Glomerular endothelial cell (primary cell): ENCODE measurements at regions not wholly inside any gene's neighbourhood (a gene's known extent, or its start where the extent isn't known, plus 50 kb on each side); places are given as distances from the start of the nearest gene placed in this dataset.

Experiments used
- DNase-seq: peaks from one replicate; pipeline ENCODE4 v3.0.0-alpha.2; 2011; ENCODE audit warnings: low read depth, low spot score; ENCODE audit errors: extremely low read depth

DNA sequence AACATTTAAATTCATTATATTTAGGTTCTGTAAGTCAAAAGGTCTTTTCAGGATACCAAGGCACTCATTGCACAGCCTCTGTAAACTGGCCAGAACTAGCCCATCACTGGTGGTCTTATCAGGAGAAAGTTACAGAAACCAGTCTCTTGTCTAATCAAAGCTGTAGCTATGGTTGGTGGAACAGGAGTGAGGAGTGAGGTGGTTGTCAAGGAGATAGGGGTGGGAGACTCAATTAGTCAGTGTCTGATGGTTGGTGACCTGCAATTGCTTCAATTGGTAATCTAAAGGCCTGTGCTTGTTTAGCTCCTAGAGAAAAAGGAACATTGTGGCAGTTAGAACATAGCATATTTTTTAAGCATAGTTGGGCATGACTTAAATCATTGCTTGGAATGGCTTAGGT, 458.6 kb upstream of the CDH2 start:
- no peak for DNase-seq

DNA sequence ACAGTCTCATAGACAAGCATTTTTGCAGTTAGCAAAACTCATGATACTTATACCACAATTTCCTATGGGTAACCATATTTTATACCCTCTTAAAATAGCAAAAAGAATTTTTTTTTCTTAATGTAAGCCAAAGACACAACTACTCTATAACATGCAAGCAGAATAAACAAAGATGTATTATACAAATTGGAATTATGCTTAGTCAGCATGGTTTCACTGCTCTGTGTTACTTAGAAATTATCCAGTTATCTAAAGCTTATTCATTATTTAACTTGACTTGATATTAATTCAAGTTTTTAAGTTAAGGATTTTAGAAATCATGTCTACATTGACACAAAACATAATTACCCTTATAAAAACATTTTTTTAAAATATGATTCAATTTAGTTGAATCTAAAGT, 449.8 kb upstream of the CDH2 start:
- no peak for DNase-seq

- no peak for DNase-seq
Observed at GRCh38 chr18:28607991-28608390, 431.1 kb upstream of the CDH2 start.

GRCh38 chr18:28606686-28607085, 429.8 kb upstream of the CDH2 start:
- DNase-seq, result no peak

GRCh38 chr18:28602391-28602790, 425.5 kb upstream of the CDH2 start:
- no peak for DNase-seq

- DNase-seq, result no peak
Observed at GRCh38 chr18:28594034-28594433, 417.1 kb upstream of the CDH2 start.

DNA sequence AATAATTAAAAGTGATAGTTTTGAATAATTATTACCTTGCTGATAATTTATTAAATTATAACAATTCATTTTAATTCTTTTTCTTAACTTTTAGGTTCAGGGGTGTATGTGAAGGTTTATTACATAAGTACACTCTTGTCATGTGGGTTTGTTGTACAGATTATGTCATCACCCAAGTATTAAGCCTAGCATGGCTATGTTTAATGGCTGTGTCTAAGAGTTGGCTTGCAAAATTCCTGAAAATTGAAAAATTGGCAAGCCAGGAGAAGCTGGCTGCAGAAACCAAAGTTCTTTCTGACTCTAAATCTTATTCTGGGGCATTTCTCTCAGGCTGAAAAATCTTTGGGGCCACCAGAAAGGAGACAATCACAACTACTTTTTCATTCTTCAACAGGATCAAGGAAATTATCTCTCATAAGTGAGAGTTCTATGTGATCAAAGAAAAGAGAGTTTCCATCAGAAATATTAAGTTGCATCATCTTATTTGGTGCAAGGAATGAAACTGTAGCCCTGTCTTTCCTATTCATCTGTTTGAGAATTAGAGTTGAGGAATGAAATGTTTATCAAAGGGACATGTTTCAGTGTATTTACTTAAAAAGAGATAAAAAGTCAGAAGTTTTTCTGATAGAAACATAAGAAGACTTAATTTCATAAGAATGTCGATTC, 412.1 kb upstream of the CDH2 start:
- no peak for DNase-seq

DNA sequence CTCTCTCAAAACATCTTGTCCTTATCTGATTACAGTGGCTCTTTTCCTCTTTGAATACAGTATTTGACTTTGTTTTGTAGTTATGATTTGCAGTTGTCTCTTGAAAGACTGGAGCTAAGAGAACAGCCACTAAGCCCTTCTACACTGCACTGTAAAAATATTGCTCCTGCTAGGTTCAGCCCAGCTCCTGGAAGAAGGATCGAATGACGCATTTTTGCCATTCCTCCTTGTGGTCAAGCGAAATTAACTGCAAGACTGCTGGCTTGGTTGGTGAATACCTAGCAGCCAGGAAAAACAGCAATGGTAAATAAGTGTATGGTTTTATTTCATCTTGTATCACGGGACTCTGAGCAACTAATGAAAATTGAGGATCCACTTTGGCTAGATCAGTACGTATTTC, 407.8 kb upstream of the CDH2 start:
- DNase-seq, result no peak

DNA sequence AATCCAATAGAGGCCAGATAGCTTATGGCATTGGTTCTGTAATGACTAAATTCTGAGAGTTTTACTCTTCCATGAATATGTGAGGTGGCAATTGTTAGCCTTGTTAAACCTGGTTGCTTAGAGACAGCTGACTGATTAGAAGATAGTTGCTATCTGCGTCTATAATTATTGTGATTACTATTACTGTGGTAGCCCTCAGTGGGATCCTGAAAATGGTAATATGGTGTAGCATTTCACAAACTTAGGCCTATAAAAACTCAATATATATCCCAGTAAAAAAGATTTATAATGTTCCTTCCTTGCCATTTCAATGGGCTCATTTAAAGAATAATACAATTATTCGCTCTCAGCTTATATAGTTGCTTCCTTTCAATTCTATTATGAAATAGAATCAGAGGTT, 405.8 kb upstream of the CDH2 start:
- DNase-seq, result no peak

DNA sequence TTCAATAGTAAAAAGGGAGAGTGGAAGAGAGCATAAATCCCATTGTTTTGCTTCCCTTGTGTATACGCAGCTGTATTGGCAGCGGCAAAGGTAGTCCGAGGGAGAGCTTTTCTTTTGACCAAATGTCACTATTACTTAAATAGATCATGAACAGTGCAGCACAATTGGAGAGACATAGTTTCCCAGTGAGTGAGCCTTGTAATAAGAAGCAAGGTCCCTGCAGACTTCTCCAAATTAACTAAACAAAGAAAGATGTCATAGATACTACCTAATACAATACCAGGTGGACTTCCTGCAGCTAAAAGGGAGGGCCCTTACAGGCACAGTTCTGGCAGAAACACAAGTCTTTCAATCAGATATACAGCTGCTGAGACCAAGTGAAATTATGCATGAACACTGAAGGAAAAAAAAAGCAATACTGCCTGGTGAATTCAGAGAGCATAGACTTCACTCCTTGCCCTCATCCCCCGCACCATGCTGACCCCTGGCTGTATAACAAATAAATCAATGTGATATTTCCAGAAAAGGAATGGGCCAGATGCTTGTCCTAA, 404.7 kb upstream of the CDH2 start:
- DNase-seq, result no peak

DNA sequence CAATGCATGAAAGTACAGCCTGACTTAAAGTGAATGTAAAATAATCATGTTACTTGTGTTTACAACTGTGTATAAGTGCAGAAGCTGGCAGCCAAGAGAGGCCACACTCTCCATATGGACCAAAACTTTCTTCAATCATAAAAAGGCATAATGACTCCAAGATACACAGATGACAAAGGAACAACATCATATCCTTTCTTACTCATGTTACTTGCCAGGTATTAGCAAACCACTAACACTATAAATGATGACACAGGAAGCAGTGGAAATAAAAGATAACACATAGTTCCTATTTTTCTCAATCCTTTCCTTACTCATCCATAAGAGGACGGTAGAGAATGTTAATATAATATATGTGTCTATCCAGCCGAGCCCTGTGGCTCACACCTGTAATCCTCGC, 400.0 kb upstream of the CDH2 start:
- no peak for DNase-seq

GRCh38 chr18:28575123-28575522, 398.2 kb upstream of the CDH2 start:
- no peak for DNase-seq

DNA sequence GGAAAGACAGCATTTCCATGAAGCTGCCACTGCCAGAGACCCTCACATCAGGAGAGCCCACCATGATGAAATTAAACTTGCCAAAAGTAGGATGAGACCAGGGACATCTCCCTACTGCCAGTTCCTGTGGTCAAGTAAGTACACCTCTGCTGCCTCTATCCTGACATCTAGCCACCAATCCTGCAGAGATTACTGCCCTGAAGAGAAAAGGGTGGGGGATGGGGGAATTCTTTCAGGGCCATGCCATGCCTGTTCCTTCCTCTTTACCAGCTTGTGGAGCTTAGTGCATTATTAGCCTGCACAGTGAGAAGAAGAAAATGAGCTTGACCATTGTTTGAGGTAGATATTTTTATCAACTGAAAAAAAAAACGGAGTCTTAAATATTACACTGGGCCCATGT, 397.2 kb upstream of the CDH2 start:
- no peak for DNase-seq

- DNase-seq, result no peak
Observed at GRCh38 chr18:28571929-28572328, 395.0 kb upstream of the CDH2 start.

GRCh38 chr18:28560331-28560730, 383.4 kb upstream of the CDH2 start:
- DNase-seq, result no peak

GRCh38 chr18:28559511-28559910, 382.6 kb upstream of the CDH2 start:
- no peak for DNase-seq

- DNase-seq, result no peak
Observed at GRCh38 chr18:28541934-28542333, 365.0 kb upstream of the CDH2 start.

GRCh38 chr18:28541276-28541930, 364.5 kb upstream of the CDH2 start:
- DNase-seq, result no peak

GRCh38 chr18:28529644-28530043, 352.7 kb upstream of the CDH2 start:
- DNase-seq, result peak; percentile 18

DNA sequence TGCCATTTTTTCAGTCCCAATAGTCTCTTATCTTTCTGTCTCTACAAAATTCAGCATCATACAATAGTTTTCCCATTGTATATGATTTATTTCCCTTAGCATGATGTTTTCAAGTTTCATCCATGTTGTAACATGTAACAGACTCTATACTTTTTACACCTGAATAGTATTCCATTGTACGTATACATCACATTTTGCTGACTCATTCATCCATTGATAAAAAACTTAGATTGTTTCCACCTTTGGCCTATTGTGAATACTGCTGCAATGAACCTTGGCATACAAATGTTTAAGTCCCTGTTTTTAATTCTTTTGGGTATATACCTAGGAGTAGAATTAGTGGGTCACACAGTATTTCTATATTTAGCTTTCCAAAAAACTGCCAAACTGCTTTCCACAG, 349.3 kb upstream of the CDH2 start:
- DNase-seq, result no peak

DNA sequence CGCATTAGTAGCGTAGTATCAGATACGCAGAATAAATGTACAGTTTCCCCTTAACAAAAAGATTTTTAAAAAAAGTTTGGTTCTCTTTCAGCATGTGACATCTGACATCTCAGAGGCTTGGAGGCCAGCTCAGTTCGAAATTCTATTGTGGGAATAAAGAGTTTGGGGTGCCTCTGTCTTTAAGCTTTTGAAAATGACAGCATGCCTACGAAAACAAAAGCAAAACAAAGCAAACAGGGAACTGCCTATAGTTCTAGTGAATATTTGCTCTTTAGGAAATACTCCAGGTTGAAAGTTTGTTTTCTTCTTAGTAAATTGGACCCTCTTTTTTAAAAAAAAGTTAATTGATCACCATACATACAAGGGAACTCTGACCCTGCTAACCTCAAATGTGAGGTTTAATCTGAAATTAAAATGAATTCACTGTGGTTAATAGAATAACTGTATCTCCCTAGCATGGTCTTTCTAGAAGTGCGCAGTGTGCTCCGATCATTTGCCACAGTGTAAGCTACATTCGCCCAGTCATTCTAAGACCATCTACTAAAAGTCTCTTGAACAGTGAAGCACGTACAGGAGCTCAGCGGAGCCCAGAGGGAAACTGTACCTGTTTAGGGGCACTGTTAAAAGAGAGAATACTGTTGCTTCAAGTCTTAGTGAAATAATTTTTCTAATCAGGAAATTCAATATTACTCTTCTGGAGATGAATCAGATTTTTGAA, 347.0 kb upstream of the CDH2 start:
- no peak for DNase-seq

GRCh38 chr18:28522236-28522635, 345.3 kb upstream of the CDH2 start:
- no peak for DNase-seq
